ENCODE measurements at regions not wholly inside any gene's neighbourhood (a gene's known extent, or its start where the extent isn't known, plus 50 kb on each side); places are given as distances from the start of the nearest gene placed in this dataset.

DNA sequence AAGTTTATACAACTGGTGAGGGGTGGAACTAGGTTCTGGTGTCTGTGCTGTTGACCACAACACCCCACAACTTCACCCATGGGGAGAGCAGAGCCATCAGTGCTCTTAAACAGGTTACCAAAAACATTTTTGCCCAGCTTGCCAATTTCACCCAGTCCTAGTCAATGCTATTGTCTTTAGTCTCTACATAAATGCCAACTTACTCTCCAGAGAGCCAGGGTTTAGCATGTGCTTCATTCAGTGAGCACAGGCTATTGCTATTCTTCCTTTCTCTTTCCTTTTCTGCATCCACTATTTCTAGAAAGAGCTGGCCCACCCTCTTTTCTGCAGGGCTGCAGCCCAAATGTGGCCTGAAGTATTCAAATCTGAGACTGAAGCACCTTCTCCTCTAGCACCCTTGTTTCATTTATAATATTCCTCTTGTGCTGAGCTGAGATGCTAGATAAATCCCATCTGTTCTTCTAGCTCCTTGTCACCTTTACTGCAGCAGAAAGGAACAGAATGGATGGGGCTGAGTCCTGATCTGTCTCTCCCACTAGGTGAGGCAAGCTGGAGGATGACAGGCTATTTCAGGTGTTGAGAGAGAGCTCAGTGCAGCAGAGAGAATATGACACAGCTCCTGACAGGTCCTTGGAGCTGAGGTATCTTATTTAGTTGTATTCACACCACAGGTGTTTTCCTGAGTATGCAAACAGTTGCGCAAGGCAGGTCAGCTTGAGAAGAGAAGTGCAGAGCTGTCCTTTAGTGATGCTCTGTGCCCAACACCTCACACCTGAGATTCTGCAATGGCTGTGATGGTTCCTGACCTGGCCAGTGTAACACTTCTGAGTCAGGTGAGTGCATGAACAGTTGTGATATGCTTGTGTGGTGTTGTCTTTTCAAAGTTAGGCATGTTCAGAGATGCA lies 819.2 kb downstream of the CCSER2 start:
- no peaks in the 10 kb centered on the region for H3K36me3 Mint-ChIP-seq (ENCODE audit: low read depth)
- H3K27me3 Mint-ChIP-seq: no peaks in the 10 kb centered on the region
- H3K4me3 Mint-ChIP-seq: no peak overlapping the region
- intact Hi-C loops (cut with micrococcal nuclease): no loop called here
- peaks cover 9% of the 10 kb centered on the region for H3K9me3 Mint-ChIP-seq
- no peaks in the 10 kb centered on the region for H3K4me1 Mint-ChIP-seq (ENCODE audit: low read depth)
- H3K27ac Mint-ChIP-seq: no peak overlapping the region

DNA sequence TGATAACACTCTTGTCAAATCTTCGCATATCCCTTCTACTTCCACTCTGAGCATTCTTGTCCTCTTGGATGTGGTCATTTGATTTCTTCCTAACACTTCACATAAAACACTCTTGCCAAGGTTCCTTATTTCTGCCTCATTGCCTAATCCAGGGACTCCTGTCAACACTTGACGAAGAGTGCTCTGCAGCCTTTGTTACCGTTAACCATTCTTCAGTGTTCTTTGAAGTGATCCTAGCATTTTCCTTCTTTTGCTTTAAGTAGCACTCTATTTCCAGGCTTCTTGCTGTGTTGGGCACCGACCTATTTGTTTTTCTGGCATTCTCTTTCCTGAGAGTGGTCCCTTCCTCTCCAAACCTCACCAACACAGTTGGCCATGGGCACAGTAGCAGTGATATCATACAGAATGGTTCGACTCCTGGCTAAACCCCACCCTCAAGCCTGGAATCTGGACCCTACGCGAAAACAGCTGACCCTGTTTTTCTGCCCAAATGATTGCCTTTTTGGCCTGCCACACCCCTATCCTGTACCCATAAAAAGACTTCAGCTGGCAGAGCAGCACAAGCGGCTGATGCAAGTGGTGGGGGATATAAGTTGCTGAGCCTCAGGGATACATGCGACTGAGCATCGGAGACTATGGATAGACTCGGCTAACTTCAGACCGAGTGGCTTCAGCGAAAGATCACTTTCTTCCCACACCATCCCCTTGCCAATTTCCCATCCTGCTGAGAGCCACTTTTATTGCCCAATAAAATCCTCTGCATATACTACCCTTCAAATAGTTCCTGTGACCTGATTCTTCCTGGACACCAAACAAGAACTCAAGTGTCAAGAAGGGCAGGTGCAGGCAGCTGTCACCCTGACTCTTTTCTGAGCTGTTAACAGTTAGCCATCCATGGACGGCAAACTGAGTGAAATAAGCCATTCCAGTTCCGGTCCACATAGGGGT lies 820.6 kb downstream of the CCSER2 start:
- Mint-ChIP-seq H3K9me3 (peaks cover 8% of the 10 kb centered on the region), H3K4me3 (no peak overlapping the region), H3K36me3 (ENCODE audit: low read depth) (no peaks in the 10 kb centered on the region), H3K27ac (no peak overlapping the region), H3K4me1 (ENCODE audit: low read depth) (no peaks in the 10 kb centered on the region), H3K27me3 (no peaks in the 10 kb centered on the region)
- intact Hi-C loops (cut with micrococcal nuclease): no loop called here

DNA sequence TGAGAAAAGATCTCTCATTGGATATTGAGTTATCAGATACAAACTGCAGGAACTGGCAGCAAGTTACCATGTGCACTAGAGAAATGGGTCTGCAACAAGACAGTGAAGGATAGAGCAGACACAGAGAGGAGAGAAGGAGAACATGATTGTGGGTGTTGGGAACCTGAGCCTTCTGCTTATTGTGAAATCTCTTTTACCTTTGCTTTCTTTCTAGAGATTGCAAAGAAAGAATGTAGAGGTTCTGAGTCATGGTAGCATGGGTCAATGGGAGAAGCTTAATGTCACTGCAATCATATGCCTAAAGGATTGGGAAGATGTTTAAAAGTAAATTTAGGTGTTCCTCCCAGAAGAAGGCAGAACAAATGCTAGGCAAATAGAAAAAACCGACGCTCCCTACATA lies 821.4 kb downstream of the CCSER2 start:
- H3K27me3 Mint-ChIP-seq: no peaks in the 10 kb centered on the region
- H3K27ac Mint-ChIP-seq: no peak overlapping the region
- no peaks in the 10 kb centered on the region for H3K36me3 Mint-ChIP-seq (ENCODE audit: low read depth)
- H3K4me1 Mint-ChIP-seq (ENCODE audit: low read depth): no peaks in the 10 kb centered on the region
- H3K9me3 Mint-ChIP-seq: peaks cover under 1% of the 10 kb centered on the region
- no peak overlapping the region for H3K4me3 Mint-ChIP-seq
- intact Hi-C loops (cut with micrococcal nuclease): no loop called here

DNA sequence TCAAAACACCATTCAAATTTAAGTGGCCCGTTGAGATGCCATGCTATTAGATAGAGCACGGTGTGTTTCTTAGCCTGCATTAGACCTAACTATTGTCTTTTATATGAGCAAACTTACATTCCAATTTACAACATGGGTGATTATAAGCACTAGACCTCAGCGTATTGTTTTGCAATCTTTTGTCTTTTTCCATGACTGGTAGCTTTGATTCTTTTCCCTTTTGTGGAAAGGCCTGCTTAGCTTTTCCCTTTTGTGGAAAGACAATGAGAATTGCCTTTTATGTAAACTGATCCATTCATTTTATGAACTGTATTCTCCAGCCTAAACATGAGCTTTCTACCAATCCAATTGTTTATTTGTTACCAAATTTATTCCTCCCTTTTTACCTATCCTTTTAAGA lies 823.1 kb downstream of the CCSER2 start:
- intact Hi-C loops (cut with micrococcal nuclease): no loop called here
- Mint-ChIP-seq H3K4me3 (no peak overlapping the region), H3K27me3 (no peaks in the 10 kb centered on the region), H3K36me3 (ENCODE audit: low read depth) (no peaks in the 10 kb centered on the region), H3K27ac (no peak overlapping the region), H3K9me3 (no peaks in the 10 kb centered on the region), H3K4me1 (ENCODE audit: low read depth) (no peaks in the 10 kb centered on the region)

GRCh38 chr10:85152496-85152895 lies 824.1 kb downstream of the CCSER2 start:
- Mint-ChIP-seq H3K4me1 (ENCODE audit: low read depth) (no peaks in the 10 kb centered on the region), H3K9me3 (no peaks in the 10 kb centered on the region), H3K4me3 (no peak overlapping the region), H3K27ac (no peak overlapping the region), H3K27me3 (no peaks in the 10 kb centered on the region), H3K36me3 (ENCODE audit: low read depth) (no peaks in the 10 kb centered on the region)
- intact Hi-C loops (cut with micrococcal nuclease): no loop called here

DNA sequence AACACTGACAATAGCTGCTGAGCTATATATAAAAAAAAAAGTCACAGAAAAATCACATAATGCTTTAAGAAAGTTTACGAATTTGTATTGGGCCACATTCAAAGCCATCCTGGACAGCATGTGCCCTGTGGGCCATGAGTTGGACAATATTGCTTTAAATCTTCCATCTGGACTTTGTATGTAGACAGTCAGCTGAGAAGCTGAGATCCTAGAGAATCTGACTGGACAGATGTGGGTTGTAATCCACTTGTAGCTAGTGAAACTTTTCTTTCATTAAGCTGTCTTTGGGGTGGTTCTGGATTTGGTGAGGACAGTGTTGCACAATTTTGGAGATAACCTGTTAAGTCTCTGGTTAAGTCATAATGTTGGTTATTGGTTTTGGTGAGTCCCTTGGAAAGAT lies 824.5 kb downstream of the CCSER2 start:
- intact Hi-C loops (cut with micrococcal nuclease): no loop called here
- no peaks in the 10 kb centered on the region for H3K4me1 Mint-ChIP-seq (ENCODE audit: low read depth)
- no peak overlapping the region for H3K27ac Mint-ChIP-seq
- no peak overlapping the region for H3K4me3 Mint-ChIP-seq
- H3K9me3 Mint-ChIP-seq: no peaks in the 10 kb centered on the region
- H3K27me3 Mint-ChIP-seq: no peaks in the 10 kb centered on the region
- no peaks in the 10 kb centered on the region for H3K36me3 Mint-ChIP-seq (ENCODE audit: low read depth)

DNA sequence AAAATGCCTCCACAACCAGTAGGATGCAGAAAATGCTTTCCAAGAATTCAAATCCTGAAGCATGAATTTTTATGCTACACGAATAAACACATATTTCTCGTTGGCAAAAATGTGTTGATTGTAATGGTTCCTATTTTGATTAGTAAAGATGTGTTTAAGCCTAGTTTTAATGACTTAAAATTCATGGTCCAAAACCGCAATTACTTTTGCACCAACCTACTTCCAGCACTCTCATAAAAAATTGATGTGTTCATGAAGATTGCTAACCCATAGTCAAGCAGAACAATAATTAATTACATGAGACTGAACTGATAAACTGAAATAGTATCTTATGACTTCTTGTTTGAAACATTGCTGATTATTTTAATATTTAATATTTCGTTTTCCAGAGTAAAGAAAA lies 828.8 kb downstream of the CCSER2 start:
- Mint-ChIP-seq H3K9me3 (no peaks in the 10 kb centered on the region), H3K27ac (no peak overlapping the region), H3K4me1 (ENCODE audit: low read depth) (no peaks in the 10 kb centered on the region), H3K36me3 (ENCODE audit: low read depth) (no peaks in the 10 kb centered on the region), H3K4me3 (no peak overlapping the region), H3K27me3 (no peaks in the 10 kb centered on the region)
- intact Hi-C loops (cut with micrococcal nuclease): no loop called here

- intact Hi-C loops (cut with micrococcal nuclease): no loop called here
- Mint-ChIP-seq H3K9me3 (no peaks in the 10 kb centered on the region), H3K4me3 (no peak overlapping the region), H3K27ac (no peak overlapping the region), H3K4me1 (ENCODE audit: low read depth) (no peaks in the 10 kb centered on the region), H3K27me3 (no peaks in the 10 kb centered on the region), H3K36me3 (ENCODE audit: low read depth) (no peaks in the 10 kb centered on the region)
These were observed 839.9 kb downstream of the CCSER2 start for GRCh38 chr10:85168243-85168642.

DNA sequence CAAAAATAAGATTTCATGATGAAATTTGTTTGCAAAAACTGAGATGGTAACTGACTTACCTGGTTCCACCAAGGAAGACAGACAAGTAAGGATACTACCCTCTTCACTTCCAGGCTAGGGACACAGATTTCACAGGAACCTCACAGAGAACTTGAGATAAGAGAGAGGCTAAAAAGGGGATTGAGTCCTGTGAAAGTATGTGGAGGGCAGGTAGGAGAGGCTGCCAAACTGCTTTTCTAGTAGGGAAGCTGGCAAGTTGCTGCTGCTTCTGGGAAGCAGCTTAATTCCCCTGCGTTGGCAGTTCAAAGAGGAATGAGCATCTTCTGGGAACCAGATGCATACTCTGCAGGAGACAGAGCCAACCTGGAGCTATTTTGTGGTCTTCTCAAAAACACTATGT lies 841.6 kb downstream of the CCSER2 start:
- Mint-ChIP-seq H3K9me3 (no peaks in the 10 kb centered on the region), H3K36me3 (ENCODE audit: low read depth) (no peaks in the 10 kb centered on the region), H3K27me3 (no peaks in the 10 kb centered on the region), H3K4me3 (no peak overlapping the region), H3K4me1 (ENCODE audit: low read depth) (no peaks in the 10 kb centered on the region), H3K27ac (no peak overlapping the region)
- intact Hi-C loops (cut with micrococcal nuclease): no loop called here

DNA sequence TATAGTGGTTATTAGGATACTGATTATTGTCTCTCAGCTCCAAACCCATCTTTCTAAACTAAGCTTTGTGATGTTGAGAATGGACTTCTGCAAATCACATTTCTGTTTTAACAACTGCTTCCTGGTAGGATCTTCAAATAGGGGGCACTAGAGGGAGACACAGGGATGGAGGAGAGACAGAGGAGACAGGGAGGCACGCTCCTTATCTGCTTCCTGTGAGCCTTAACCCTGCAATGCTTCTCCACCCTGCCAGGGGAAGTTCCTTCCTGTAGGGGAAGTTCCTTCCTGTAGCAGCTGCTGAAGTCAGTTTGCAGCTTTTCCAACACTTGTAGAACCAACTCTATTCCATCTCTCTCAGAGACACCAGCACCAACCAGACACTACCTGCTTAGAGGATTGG lies 847.2 kb downstream of the CCSER2 start:
- Mint-ChIP-seq H3K36me3 (ENCODE audit: low read depth) (no peaks in the 10 kb centered on the region), H3K4me1 (ENCODE audit: low read depth) (no peaks in the 10 kb centered on the region), H3K27ac (no peak overlapping the region), H3K9me3 (peaks cover 9% of the 10 kb centered on the region), H3K4me3 (no peak overlapping the region), H3K27me3 (no peaks in the 10 kb centered on the region)
- intact Hi-C loops (cut with micrococcal nuclease): no loop called here

- no peaks in the 10 kb centered on the region for H3K4me1 Mint-ChIP-seq (ENCODE audit: low read depth)
- no peak overlapping the region for H3K27ac Mint-ChIP-seq
- H3K4me3 Mint-ChIP-seq: no peak overlapping the region
- intact Hi-C loops (cut with micrococcal nuclease): no loop called here
- no peaks in the 10 kb centered on the region for H3K27me3 Mint-ChIP-seq
- no peaks in the 10 kb centered on the region for H3K36me3 Mint-ChIP-seq (ENCODE audit: low read depth)
- H3K9me3 Mint-ChIP-seq: peaks cover 17% of the 10 kb centered on the region
These were observed 849.4 kb downstream of the CCSER2 start for GRCh38 chr10:85177767-85178166.

DNA sequence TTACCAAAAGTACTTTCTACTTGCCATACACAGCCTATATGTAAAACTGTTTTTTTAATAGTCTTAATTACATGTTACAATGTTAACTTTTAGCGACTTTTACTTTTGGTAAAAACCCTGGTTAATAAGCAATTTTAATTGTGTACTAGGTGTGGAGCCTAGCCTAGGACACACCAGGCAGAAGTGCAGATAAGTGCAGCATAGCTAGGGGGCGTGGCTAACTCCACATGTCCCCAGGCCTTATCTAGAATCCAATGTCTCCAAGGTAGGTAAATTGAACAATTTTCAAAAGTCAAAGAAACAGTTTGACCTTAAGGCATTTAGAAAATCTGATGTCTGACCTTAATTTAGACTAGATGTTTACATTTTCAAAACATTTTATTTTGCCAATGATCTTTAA lies 858.7 kb downstream of the CCSER2 start:
- intact Hi-C loops (cut with micrococcal nuclease): no loop called here
- Mint-ChIP-seq H3K4me3 (no peak overlapping the region), H3K27ac (no peak overlapping the region)

GRCh38 chr10:85188770-85189484 lies 860.5 kb downstream of the CCSER2 start:
- intact Hi-C loops (cut with micrococcal nuclease): no loop called here
- Mint-ChIP-seq H3K27me3 (no peaks in the 10 kb centered on the region), H3K9me3 (peaks cover 6% of the 10 kb centered on the region), H3K36me3 (ENCODE audit: low read depth) (no peaks in the 10 kb centered on the region), H3K27ac (no peak overlapping the region), H3K4me1 (ENCODE audit: low read depth) (no peaks in the 10 kb centered on the region), H3K4me3 (no peak overlapping the region)

More for the DNA sequence above, 858.7 kb downstream of the CCSER2 start:
- Mint-ChIP-seq H3K27me3 (no peaks in the 10 kb centered on the region), H3K36me3 (ENCODE audit: low read depth) (no peaks in the 10 kb centered on the region), H3K4me1 (ENCODE audit: low read depth) (no peaks in the 10 kb centered on the region), H3K9me3 (peaks cover 13% of the 10 kb centered on the region)

DNA sequence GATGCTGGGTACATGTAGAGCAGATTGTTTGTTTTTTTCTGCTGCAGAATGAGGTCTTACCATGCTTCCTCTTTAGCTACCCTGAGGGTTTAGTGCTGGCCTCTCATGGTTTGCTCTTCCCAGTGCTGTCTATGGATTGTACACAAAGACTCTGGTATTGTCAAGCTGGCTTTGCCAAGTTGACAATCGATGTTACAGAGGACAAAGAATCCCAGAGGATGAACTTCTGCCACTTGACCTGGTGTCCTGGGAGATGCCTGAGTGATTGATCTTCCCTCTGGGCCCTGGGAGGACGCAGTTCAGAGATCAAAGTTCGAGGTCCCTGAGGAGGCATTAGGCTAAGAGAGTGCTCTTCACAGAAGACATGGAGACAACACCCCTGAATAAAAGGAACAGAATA lies 865.4 kb downstream of the CCSER2 start:
- peaks cover 9% of the 10 kb centered on the region for H3K9me3 Mint-ChIP-seq
- intact Hi-C loops (cut with micrococcal nuclease): no loop called here
- no peak overlapping the region for H3K4me3 Mint-ChIP-seq
- no peaks in the 10 kb centered on the region for H3K4me1 Mint-ChIP-seq (ENCODE audit: low read depth)
- no peaks in the 10 kb centered on the region for H3K27me3 Mint-ChIP-seq
- no peak overlapping the region for H3K27ac Mint-ChIP-seq
- H3K36me3 Mint-ChIP-seq (ENCODE audit: low read depth): no peaks in the 10 kb centered on the region

All from dendritic cell treated with granulocyte-macrophage colony-stimulating factor and Interleukin-4, amounts not matched to agents 40 ng/mL and 50 ng/mL, for 4 days (primary cell).